Bronchial epithelial cell (primary cell): ENCODE measurements at regions not wholly inside any gene's neighbourhood (a gene's known extent, or its start where the extent isn't known, plus 50 kb on each side); places are given as distances from the start of the nearest gene placed in this dataset.
"Not testable (repeated sequence)": the region's sequence is repeated elsewhere in the genome, so short reads cannot be mapped to it uniquely, and the experiment has no call there.

Experiments used
- DNase-seq: peaks from one replicate; pipeline ENCODE4 v3.0.0-alpha.2; 2010; ENCODE audit warnings: low read depth
- FAIRE-seq: peaks from 2 replicates; lab custom pipeline; 2011; peaks lifted over from hg19 to GRCh38; lab: Jason Lieb, UNC
- H3K27me3 ChIP-seq: 2 replicates; pipeline ENCODE4 v1.5.1; 2011; ENCODE audit warnings: low read length; ENCODE audit not compliant: control insufficient read depth, insufficient read depth
- H3K36me3 ChIP-seq: 2 replicates; pipeline ENCODE4 v1.5.1; 2011; ENCODE audit warnings: low read length; ENCODE audit not compliant: control insufficient read depth, insufficient read depth
- H3K4me3 ChIP-seq: 2 replicates; pipeline ENCODE4 v1.5.1; 2011; ENCODE audit warnings: mild to moderate bottlenecking, low read depth, low read length, control low read depth
- TF ChIP-seq, protein P1 (sequence below): IDR thresholded peaks from 2 replicates; pipeline ENCODE4 v1.5.1; 2011; ENCODE audit warnings: mild to moderate bottlenecking, moderate library complexity, low read length, control low read depth, inconsistent platforms; ENCODE audit not compliant: insufficient read depth, severe bottlenecking

DNA sequence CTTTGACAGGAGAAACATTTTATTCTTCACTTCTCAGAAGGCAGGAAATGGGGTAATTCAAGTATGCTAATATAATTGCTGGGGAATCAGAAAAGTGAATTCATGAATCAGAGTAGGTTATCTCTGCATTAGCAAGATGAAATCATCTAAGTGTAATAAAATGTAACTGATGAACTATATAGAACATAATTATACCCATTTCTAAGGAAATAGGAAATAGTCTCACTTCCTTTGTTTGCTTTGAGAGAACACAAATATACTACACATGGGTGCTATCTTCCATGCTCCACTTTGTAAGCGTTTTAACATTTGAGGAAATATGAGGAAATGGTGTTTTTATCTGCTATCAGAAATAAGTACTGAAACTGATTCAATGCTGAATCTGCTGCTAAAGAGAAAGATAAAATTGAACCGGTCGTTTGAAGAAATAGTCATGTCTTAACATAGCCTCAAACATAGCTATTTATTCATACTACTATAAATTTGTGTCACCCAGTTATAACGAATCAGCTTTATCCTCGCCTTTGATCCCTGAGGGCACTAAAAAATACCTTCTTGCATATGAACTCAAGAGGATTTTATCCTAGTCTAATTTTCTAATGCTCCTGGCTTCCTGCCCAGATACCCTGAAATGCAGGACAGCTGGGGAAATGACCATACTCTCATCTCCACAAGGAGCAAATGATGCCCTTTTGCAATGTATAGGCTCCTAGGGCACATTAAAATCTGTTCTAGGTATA, 696.0 kb downstream of the C12orf50 start:
- no peak overlapping the region for H3K4me3 ChIP-seq
- DNase-seq (no peak), FAIRE-seq (no peak)
- H3K36me3 ChIP-seq: no peaks in the 10 kb centered on the region
- TF ChIP-seq, protein P1, sequence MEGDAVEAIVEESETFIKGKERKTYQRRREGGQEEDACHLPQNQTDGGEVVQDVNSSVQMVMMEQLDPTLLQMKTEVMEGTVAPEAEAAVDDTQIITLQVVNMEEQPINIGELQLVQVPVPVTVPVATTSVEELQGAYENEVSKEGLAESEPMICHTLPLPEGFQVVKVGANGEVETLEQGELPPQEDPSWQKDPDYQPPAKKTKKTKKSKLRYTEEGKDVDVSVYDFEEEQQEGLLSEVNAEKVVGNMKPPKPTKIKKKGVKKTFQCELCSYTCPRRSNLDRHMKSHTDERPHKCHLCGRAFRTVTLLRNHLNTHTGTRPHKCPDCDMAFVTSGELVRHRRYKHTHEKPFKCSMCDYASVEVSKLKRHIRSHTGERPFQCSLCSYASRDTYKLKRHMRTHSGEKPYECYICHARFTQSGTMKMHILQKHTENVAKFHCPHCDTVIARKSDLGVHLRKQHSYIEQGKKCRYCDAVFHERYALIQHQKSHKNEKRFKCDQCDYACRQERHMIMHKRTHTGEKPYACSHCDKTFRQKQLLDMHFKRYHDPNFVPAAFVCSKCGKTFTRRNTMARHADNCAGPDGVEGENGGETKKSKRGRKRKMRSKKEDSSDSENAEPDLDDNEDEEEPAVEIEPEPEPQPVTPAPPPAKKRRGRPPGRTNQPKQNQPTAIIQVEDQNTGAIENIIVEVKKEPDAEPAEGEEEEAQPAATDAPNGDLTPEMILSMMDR: no peak
- no peaks in the 10 kb centered on the region for H3K27me3 ChIP-seq

DNA sequence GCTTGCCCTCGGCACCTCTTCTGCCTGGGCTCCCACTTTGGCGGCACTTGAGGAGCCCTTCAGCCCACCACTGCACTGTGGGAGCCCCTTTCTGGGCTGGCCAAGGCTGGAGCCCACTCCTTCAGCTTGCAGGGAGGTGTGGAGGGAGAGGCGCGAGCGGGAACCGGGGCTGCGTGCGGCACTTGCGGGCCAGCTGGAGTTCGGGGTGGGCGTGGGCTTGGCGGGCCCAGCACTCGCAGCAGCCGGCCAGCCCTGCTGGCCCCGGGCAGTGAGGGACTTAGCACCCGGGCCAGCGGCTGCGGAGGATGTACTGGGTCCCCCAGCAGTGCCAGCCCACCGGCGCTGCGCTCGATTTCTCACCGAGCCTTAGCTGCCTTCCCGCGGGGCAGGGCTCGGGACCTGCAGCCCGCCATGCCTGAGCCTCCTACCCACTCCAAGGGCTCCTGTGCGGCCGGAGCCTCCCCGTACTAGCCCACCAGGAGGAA, 699.1 kb downstream of the C12orf50 start:
- not testable (repeated sequence) for H3K4me3 ChIP-seq, H3K36me3 ChIP-seq, FAIRE-seq, DNase-seq, H3K27me3 ChIP-seq

DNA sequence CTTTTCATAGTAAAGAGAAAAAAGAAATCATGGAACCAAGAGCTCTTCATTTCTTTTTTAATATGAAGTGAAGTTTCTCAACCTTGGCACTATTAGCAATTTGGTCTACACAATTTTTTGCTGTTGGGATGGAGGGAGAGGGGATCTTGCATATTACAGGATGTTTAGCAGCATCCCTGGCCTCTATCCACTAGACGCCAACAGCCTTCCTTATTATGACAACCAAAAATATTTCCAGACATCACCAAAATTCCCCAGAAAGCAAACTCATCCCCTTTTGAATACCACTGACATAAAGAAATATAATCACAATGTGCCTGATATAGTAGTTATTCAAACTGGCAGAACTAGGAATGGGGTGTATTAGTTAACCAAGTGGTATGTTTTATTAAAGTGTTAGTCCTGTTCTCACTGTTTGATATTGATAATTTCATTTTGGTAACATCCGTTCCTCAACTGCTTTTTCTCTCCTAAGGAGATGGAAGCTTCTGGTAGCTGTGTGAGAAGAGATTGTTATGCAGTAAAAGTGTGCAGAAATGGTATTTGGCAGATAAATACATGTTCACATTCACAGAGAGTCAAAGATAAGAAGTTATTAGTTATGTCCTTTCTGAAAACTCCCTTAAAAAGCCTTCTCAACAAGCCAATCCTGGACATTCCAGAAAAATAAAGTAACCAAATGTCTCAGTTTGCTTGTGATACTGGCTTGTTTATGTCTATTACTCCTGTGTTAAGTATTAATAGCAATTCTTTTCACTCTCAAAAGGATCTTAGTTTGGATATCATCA, 699.9 kb downstream of the C12orf50 start:
- DNase-seq (no peak), FAIRE-seq (no peak)
- Histone ChIP-seq H3K4me3 (no peak overlapping the region), H3K36me3 (no peaks in the 10 kb centered on the region), H3K27me3 (no peaks in the 10 kb centered on the region)
- TF ChIP-seq, protein P1: no peak

DNA sequence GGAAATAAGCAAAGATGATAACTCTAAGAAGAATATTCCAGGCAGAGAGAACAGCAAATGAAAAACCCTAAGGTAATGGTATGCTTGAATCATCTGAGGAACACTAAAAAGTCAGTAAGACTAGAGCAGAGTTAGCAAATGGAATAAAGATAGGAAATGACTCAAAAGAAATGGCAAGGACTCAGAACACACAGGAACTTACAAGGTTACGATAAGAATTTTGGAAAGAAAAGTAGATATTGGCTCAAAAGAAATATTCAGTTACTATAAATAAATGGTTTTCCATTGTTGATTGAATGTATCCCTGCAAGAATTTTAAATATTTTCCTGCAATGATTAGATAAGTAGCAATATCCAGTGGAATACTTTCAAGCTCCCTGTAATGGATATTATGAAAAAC, 705.8 kb downstream of the C12orf50 start:
- TF ChIP-seq, protein P1: no peak
- H3K4me3 ChIP-seq: no peak overlapping the region
- DNase-seq (peak; percentile 60), FAIRE-seq (no peak)
- H3K36me3 ChIP-seq: no peaks in the 10 kb centered on the region
- H3K27me3 ChIP-seq: no peaks in the 10 kb centered on the region

DNA sequence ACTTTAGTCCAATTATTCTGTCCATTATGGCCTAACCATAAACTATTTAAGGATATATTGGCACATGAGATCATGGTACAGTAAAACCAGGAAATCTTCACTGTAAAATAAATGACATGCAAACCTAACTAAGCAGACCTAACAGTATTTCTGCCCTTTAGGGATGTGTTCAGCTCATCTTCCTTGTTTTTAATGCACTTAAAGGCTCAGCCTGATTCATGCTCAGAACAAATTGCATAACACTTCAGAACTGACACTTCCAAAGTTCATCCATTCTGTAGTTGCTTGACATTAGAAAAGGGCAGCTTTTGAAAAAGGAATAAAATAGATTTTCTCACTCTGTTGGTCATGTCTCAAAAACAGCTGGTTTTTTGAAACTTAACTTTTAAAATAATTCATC, 708.5 kb downstream of the C12orf50 start:
- Histone ChIP-seq H3K27me3 (no peaks in the 10 kb centered on the region), H3K36me3 (no peaks in the 10 kb centered on the region), H3K4me3 (no peak overlapping the region)
- FAIRE-seq: no peak
- TF ChIP-seq, protein P1: no peak
- DNase-seq: peak; percentile 31

DNA sequence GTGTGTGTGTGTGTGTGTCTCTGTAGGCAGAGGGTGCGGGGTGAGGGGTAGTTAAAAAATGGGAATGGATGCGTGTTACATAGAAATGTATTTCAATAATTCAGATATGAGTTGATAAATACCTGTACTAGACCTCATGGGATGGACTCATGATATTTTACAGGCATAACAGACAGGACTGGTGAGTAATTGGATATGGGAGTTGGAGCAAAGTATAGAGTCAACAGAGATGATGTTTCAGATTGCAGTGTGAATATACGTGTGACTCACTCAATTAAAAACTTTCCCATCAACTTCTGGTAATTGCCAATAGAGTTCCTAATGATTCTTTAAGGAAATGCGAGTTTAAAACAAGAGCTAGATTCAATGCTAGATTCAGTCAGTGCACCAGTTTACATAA, 711.9 kb downstream of the C12orf50 start:
- DNase-seq (peak; percentile 84), FAIRE-seq (no peak)
- no peaks in the 10 kb centered on the region for H3K36me3 ChIP-seq
- H3K4me3 ChIP-seq: no peak overlapping the region
- H3K27me3 ChIP-seq: no peaks in the 10 kb centered on the region
- TF ChIP-seq, protein P1: no peak
